ENCODE measurements at regions not wholly inside any gene's neighbourhood (a gene's known extent, or its start where the extent isn't known, plus 50 kb on each side); places are given as distances from the start of the nearest gene placed in this dataset.

DNA sequence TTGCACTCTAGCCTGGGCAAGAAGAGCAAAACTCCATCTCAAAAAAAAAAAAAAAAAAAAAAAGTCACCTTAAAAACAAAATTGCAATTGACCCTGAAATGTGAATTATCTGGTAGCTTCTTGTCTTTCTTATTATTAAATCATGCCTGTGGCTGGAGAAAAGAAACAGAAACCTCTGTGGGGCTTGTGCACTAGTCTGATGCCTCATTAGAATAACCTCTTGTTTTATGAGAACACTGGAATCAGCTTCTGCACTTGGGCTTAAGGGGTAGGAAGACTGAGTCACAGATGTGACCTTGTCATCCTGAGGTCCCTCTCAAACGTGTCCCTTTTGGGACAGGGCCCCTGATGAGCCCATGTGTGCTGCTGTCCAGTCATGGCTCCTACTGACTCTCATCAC is 237.9 kb downstream of the DACT1 start:
- no peak for TF ChIP-seq GATAD2B (conservative IDR thresholded peaks at IDR 0.05; ENCODE audit: low read depth)
- TF ChIP-seq CTCF (IDR thresholded peaks at IDR 0.05 in 2 of 3, conservative IDR thresholded peaks at IDR 0.05 in 1 of 3; ENCODE audit: control insufficient read depth in 2 of 3, extremely low read depth in 1 of 3, insufficient read depth in 1 of 3, low read depth in 3 of 3, low read length in 3 of 3), result no peak
- no peak for TF ChIP-seq YY1 (IDR thresholded peaks at IDR 0.05; ENCODE audit: low read depth, low read length)
- no peak for TF ChIP-seq POLR2A (IDR thresholded peaks at IDR 0.05; ENCODE audit: low read depth, low read length)
- TF ChIP-seq TCF3 (IDR thresholded peaks at IDR 0.05; ENCODE audit: borderline replicate concordance, insufficient read depth, low read depth, low read length), result no peak
- TF ChIP-seq FOS (IDR thresholded peaks at IDR 0.05; ENCODE audit: borderline replicate concordance, extremely low read depth, insufficient read length), result no peak
- no peak for TF ChIP-seq RAD21 (IDR thresholded peaks at IDR 0.05; ENCODE audit: insufficient read depth, low read depth, low read length)
- TF ChIP-seq PAX8 (IDR thresholded peaks at IDR 0.05), result no peak

All from GM12878 (cell line).